ENCODE measurements at regions not wholly inside any gene's neighbourhood (a gene's known extent, or its start where the extent isn't known, plus 50 kb on each side); places are given as distances from the start of the nearest gene placed in this dataset.
"Not testable (repeated sequence)": the region's sequence is repeated elsewhere in the genome, so short reads cannot be mapped to it uniquely, and the experiment has no call there.

- no peak for DNase-seq (ENCODE audit: low spot score in 2 of 2)
- no peak for FAIRE-seq
Measured at GRCh38 chr15:81056304-81056703, 55.6 kb downstream of the TLNRD1 start.

GRCh38 chr15:81060470-81060869, 59.7 kb downstream of the TLNRD1 start:
- no peak for FAIRE-seq
- DNase-seq (ENCODE audit: low spot score in 2 of 2), result no peak

- DNase-seq (ENCODE audit: low spot score in 2 of 2), result no peak
- FAIRE-seq, result no peak
Measured at GRCh38 chr15:81060907-81061306, 60.2 kb downstream of the TLNRD1 start.

GRCh38 chr15:81061490-81062253, 60.9 kb downstream of the TLNRD1 start:
- DNase-seq (ENCODE audit: low spot score in 2 of 2), result no peak
- FAIRE-seq, result no peak

DNA sequence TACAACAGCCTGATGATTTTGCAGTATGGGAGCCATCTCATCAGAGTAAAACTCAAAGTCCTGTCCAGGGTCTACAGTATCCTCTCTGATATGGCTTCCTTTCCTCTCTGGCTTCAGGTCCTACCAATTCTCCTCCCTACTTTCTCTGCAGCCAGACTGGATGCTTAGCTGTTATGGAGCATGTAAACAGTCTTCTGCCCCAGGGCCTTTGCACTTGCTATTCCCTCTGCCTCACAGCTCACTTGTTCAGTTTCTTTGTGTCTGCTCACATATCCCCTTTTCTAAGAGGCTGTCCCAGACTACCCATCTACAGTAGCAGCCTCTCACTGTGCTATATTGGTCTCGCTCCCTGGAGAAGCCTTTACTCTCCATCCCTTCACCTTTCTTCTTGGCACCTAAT, 62.2 kb downstream of the TLNRD1 start:
- FAIRE-seq (no peak), DNase-seq (ENCODE audit: low spot score in 2 of 2) (no peak)

- DNase-seq (ENCODE audit: low spot score in 2 of 2) (no peak), FAIRE-seq (no peak)
Measured at GRCh38 chr15:81064253-81064652, 63.5 kb downstream of the TLNRD1 start.

DNA sequence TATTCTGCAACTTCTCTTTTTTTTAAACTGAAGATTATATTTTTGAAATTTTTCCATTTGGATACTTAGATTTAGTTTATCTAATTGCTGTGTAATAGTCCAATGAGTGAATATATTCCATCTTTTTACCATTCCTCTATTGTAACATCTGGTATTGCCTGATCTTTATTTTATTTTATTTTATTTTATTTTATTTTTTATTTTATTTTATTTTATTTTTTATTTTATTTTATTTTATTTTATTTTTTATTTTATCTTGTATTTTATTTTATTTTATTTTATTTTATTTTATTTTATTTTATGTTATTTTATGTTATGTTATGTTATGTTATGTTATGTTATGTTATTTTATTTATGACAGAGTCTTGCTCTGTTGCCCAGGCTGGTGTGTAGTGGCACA, 66.5 kb upstream of the CFAP161 start:
- not testable (repeated sequence) for DNase-seq (ENCODE audit: low spot score in 2 of 2)
- FAIRE-seq, result peak; percentile 79

GRCh38 chr15:81068516-81068915, 65.6 kb upstream of the CFAP161 start:
- DNase-seq (ENCODE audit: low spot score in 2 of 2) (no peak), FAIRE-seq (no peak)

DNA sequence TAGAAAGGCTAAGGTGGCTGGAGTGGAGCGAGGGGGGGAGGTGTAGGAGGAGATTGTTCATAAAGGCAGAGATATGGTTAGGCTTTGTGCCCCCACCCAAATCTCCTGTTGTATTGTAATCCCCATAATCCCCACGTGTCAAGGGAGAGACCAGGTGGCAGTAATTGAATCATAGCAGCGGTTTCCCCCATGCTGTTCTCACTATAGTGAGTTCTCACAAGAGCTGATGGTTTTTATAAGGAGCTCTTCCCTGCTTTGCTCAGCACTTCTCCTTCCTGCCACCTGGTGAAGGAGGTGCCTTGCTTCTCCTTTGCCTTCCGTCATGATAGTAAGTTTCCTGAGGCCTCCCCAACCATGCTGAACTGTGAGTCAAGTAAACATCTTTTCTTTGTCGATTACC, 64.7 kb upstream of the CFAP161 start:
- FAIRE-seq, result no peak
- DNase-seq (ENCODE audit: low spot score in 2 of 2), result no peak

GRCh38 chr15:81069909-81070308, 64.2 kb upstream of the CFAP161 start:
- FAIRE-seq, result no peak
- no peak for DNase-seq (ENCODE audit: low spot score in 2 of 2)

GRCh38 chr15:81071120-81071519, 63.0 kb upstream of the CFAP161 start:
- FAIRE-seq, result no peak
- no peak for DNase-seq (ENCODE audit: low spot score in 2 of 2)

- FAIRE-seq (no peak), DNase-seq (ENCODE audit: low spot score in 2 of 2) (no peak)
Measured at GRCh38 chr15:81071705-81072104, 62.4 kb upstream of the CFAP161 start.

DNA sequence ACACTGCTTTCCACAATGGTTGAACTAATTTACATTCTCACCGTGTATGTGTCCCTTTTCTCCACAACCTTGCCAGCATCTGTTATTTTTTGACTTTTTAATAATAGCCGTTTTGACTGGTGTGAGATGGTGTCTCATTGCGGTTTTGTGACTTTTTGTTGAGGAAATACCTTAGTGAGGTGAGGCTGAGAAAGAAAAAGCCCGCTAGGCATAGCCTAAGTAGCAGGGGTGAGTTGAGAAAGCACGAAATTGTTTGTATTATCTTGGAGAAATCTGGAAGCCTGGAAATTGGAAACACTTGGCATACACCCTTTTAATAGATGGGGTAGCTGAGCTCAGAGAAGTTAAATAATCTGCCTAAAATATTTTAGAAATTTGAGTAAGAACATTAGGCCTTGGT, 61.5 kb upstream of the CFAP161 start:
- DNase-seq (ENCODE audit: low spot score in 2 of 2) (no peak), FAIRE-seq (no peak)

DNA sequence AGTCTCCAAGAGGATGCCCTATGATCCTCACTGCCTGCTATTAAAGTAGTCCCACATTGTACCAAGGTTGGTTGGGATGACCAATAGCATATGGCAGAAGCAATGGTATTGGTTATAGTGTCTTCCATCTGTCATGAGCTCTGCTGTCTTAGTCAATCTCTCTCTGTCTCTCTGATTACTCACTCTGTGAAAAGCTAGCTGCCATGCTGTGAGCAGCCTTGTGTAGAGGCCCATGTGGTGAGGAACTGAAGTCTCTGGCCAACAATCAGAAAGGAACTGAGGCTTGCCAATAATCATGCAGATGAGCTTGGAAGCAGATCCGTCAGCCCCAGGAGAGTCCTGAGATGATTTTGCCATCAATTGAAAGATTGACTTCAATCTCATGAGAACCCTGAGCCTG, 60.3 kb upstream of the CFAP161 start:
- DNase-seq (ENCODE audit: low spot score in 2 of 2) (no peak), FAIRE-seq (no peak)

GRCh38 chr15:81074773-81075172, 59.3 kb upstream of the CFAP161 start:
- FAIRE-seq (no peak), DNase-seq (ENCODE audit: low spot score in 2 of 2) (no peak)

DNA sequence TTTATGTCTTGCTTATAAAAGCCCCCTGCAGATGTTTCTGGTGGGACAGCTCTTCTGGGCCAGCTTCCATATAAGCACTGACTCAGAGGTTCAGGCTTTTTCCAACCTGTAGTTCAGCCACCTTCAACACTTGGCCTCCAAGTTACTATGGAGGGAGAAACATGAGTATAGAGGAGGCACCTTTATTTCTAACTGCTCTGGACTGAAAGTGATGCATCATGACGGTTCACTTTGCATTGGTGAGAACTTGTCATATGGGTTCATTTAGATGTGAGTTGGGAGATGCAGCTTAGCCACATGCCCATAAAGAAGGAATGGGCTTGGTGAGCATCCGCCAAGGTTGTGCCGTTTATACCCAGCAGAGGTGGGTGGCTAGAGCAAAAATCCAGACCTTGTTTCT, 58.8 kb upstream of the CFAP161 start:
- DNase-seq (ENCODE audit: low spot score in 2 of 2), result no peak
- no peak for FAIRE-seq

GRCh38 chr15:81080996-81081395, 53.1 kb upstream of the CFAP161 start:
- no peak for DNase-seq (ENCODE audit: low spot score in 2 of 2)
- FAIRE-seq, result no peak

DNA sequence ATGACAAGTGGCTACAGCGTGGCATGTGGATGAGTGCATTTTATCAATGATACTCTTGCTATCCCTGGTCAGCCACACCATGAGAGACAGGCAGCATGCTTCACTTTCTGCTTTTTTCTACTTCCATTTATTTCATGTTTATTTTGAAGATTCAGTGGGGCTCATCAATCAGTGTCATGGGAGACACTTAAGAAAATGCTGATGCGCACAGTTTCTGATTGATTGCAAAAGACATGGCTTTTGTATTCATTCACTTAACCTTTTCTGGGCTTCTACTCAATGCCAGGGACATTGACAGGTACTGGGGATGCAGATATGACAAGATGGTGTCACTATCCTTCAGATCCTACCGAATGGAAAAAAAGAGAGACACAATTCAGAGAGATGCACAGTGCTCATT, 50.9 kb upstream of the CFAP161 start:
- no peak for DNase-seq (ENCODE audit: low spot score in 2 of 2)
- no peak for FAIRE-seq

Measured in frontal cortex (tissue), 3 donors.